NOMO-1 treated with dmso at 0.1 percent for 144 hours (cell line): ENCODE measurements at regions not wholly inside any gene's neighbourhood (a gene's known extent, or its start where the extent isn't known, plus 50 kb on each side); places are given as distances from the start of the nearest gene placed in this dataset.
A peak's percentile ranks its signal among the peaks of the same experiment; 100 is the strongest.

Experiments
- DNase-seq: peaks from one replicate; lab custom pipeline; 2025; ENCODE audit not compliant: unreplicated experiment; lab: John Stamatoyannopoulos, UW

- DNase-seq = no peak
Observed at GRCh38 chr2:59312029-59312428, 1070.9 kb upstream of the FANCL start.

GRCh38 chr2:59308108-59308507, 1067.0 kb upstream of the FANCL start:
- DNase-seq = no peak

GRCh38 chr2:59307196-59307595, 1066.1 kb upstream of the FANCL start:
- no peak for DNase-seq

GRCh38 chr2:59303272-59303671, 1062.1 kb upstream of the FANCL start:
- no peak for DNase-seq

- DNase-seq = no peak
Observed at GRCh38 chr2:59302683-59303082, 1061.6 kb upstream of the FANCL start.

- peak; percentile 16 for DNase-seq
Observed at GRCh38 chr2:59301466-59302402, 1060.6 kb upstream of the FANCL start.

- no peak for DNase-seq
Observed at GRCh38 chr2:59297816-59298215, 1056.7 kb upstream of the FANCL start.

- DNase-seq = no peak
Observed at GRCh38 chr2:59296279-59296678, 1055.2 kb upstream of the FANCL start.

- DNase-seq = no peak
Observed at GRCh38 chr2:59295524-59296162, 1054.5 kb upstream of the FANCL start.

GRCh38 chr2:59288771-59289170, 1047.6 kb upstream of the FANCL start:
- DNase-seq = no peak

- no peak for DNase-seq
Observed at GRCh38 chr2:59282374-59283057, 1041.4 kb upstream of the FANCL start.

GRCh38 chr2:59277671-59278070, 1036.5 kb upstream of the FANCL start:
- no peak for DNase-seq

- no peak for DNase-seq
Observed at GRCh38 chr2:59276917-59277316, 1035.8 kb upstream of the FANCL start.

GRCh38 chr2:59276033-59276432, 1034.9 kb upstream of the FANCL start:
- DNase-seq = no peak

GRCh38 chr2:59266453-59266852, 1025.3 kb upstream of the FANCL start:
- no peak for DNase-seq

GRCh38 chr2:59259913-59260312, 1018.8 kb upstream of the FANCL start:
- no peak for DNase-seq

- DNase-seq = no peak
Observed at GRCh38 chr2:59256290-59256689, 1015.2 kb upstream of the FANCL start.

- DNase-seq = no peak
Observed at GRCh38 chr2:59254279-59254678, 1013.2 kb upstream of the FANCL start.

GRCh38 chr2:59250307-59250677, 1009.2 kb upstream of the FANCL start:
- DNase-seq = no peak

- no peak for DNase-seq
Observed at GRCh38 chr2:59249441-59250306, 1008.5 kb upstream of the FANCL start.

GRCh38 chr2:59239146-59239545, 998.0 kb upstream of the FANCL start:
- DNase-seq = no peak
